HG02943 (cell line): ENCODE measurements at regions not wholly inside any gene's neighbourhood (a gene's known extent, or its start where the extent isn't known, plus 50 kb on each side); places are given as distances from the start of the nearest gene placed in this dataset.

Source experiments
- ATAC-seq: cut with Tn5 transposase; IDR thresholded peaks from one replicate; pipeline ENCODE4 v1.9.1; 2021; ENCODE audit warnings: mild to moderate bottlenecking, low read depth, moderate library complexity; ENCODE audit not compliant: unreplicated experiment

- no peak for ATAC-seq
Measured at GRCh38 chrX:16480049-16480448, 169.9 kb upstream of the S100G start.

- ATAC-seq, result no peak
Measured at GRCh38 chrX:16484338-16484737, 165.6 kb upstream of the S100G start.

GRCh38 chrX:16487620-16488385, 162.2 kb upstream of the S100G start:
- no peak for ATAC-seq

GRCh38 chrX:16488959-16489358, 161.0 kb upstream of the S100G start:
- ATAC-seq, result no peak

- no peak for ATAC-seq
Measured at GRCh38 chrX:16491461-16491860, 158.5 kb upstream of the S100G start.

GRCh38 chrX:16496175-16496574, 153.8 kb upstream of the S100G start:
- ATAC-seq, result no peak

GRCh38 chrX:16511796-16512776, 137.9 kb upstream of the S100G start:
- no peak for ATAC-seq

- no peak for ATAC-seq
Measured at GRCh38 chrX:16516232-16516876, 133.6 kb upstream of the S100G start.

- ATAC-seq, result no peak
Measured at GRCh38 chrX:16517039-16517605, 132.8 kb upstream of the S100G start.

GRCh38 chrX:16518131-16518530, 131.8 kb upstream of the S100G start:
- ATAC-seq, result no peak

- ATAC-seq, result no peak
Measured at GRCh38 chrX:16524316-16524715, 125.6 kb upstream of the S100G start.

- ATAC-seq, result no peak
Measured at GRCh38 chrX:16526003-16526402, 124.0 kb upstream of the S100G start.

GRCh38 chrX:16528620-16529019, 121.3 kb upstream of the S100G start:
- ATAC-seq, result no peak
